ENCODE measurements at regions not wholly inside any gene's neighbourhood (a gene's known extent, or its start where the extent isn't known, plus 50 kb on each side); places are given as distances from the start of the nearest gene placed in this dataset.

GRCh38 chr11:10622108-10622507 is 53.6 kb upstream of the LYVE1 start:
- DNase-seq (ENCODE audit: extremely low spot score, insufficient read length, low read depth) = no peak
- FAIRE-seq = no peak

GRCh38 chr11:10619131-10619680 is 50.7 kb upstream of the LYVE1 start:
- FAIRE-seq = no peak
- no peak for DNase-seq (ENCODE audit: extremely low spot score, insufficient read length, low read depth)

- FAIRE-seq (no peak), DNase-seq (ENCODE audit: extremely low spot score, insufficient read length, low read depth) (no peak)
These were observed 50.0 kb upstream of the LYVE1 start for GRCh38 chr11:10618490-10618889.
